GM12873 (cell line): ENCODE measurements at regions not wholly inside any gene's neighbourhood (a gene's known extent, or its start where the extent isn't known, plus 50 kb on each side); places are given as distances from the start of the nearest gene placed in this dataset.

Experiments used
- CTCF ChIP-seq: IDR thresholded peaks from 2 replicates; pipeline ENCODE4 v1.5.1; 2012; ENCODE audit warnings: low read depth, mild to moderate bottlenecking, moderate library complexity, low read length, control low read depth; ENCODE audit not compliant: insufficient read depth; ENCODE audit errors: missing control alignments

GRCh38 chr4:33966808-33967207, 2277.5 kb downstream of the ARAP2 start:
- TF ChIP-seq CTCF: no peak

- no peak for TF ChIP-seq CTCF
These were observed 2270.0 kb downstream of the ARAP2 start for GRCh38 chr4:33974270-33974669.

GRCh38 chr4:33975995-33976394, 2268.3 kb downstream of the ARAP2 start:
- no peak for TF ChIP-seq CTCF

- no peak for TF ChIP-seq CTCF
These were observed 2264.0 kb downstream of the ARAP2 start for GRCh38 chr4:33980361-33980760.

GRCh38 chr4:33989820-33990443, 2254.4 kb downstream of the ARAP2 start:
- TF ChIP-seq CTCF: no peak

- TF ChIP-seq CTCF: no peak
These were observed 2248.1 kb downstream of the ARAP2 start for GRCh38 chr4:33996075-33996718.

GRCh38 chr4:33998291-33998690, 2246.0 kb downstream of the ARAP2 start:
- no peak for TF ChIP-seq CTCF
